GM23338 (cell line): ENCODE measurements at regions not wholly inside any gene's neighbourhood (a gene's known extent, or its start where the extent isn't known, plus 50 kb on each side); places are given as distances from the start of the nearest gene placed in this dataset.

ENCODE experiments used
- ATAC-seq: fragments of 200-7000 bp; cut with Tn5 transposase; 3 replicates; pipeline ENCODE4 v1.9.1; 2020
- DNase-seq: peaks from one replicate; pipeline ENCODE4 v3.0.0-alpha.2; 2015; ENCODE audit warnings: low spot score
- H2AFZ ChIP-seq: fragments of 200-600 bp; sonication (generic); 2 replicates; pipeline ENCODE4 v1.8.0; 2016; ENCODE audit warnings: antibody characterized with exemption, mild to moderate bottlenecking, moderate library complexity
- H3F3A ChIP-seq: fragments of 200-600 bp; sonication (generic); replicated peaks from 2 replicates; pipeline ENCODE4 v1.8.0; 2017; ENCODE audit warnings: antibody characterized with exemption, mixed run types, low read depth
- H3K27ac ChIP-seq: fragments of 200-600 bp; sonication (generic); 2 replicates; pipeline ENCODE4 v1.6.1; 2016; ENCODE audit warnings: low read depth
- H3K27me3 ChIP-seq: fragments of 200-600 bp; sonication (generic); 2 replicates; pipeline ENCODE4 v1.8.0; 2016; ENCODE audit warnings: mild to moderate bottlenecking, mixed run types, moderate library complexity; ENCODE audit not compliant: insufficient read depth
- H3K36me3 ChIP-seq: fragments of 200-600 bp; sonication (generic); 2 replicates; pipeline ENCODE4 v1.8.0; 2016; ENCODE audit warnings: mild to moderate bottlenecking; ENCODE audit not compliant: insufficient read depth
- H3K4me1 ChIP-seq: fragments of 200-600 bp; sonication (generic); 2 replicates; pipeline ENCODE4 v1.8.0; 2016; ENCODE audit warnings: mild to moderate bottlenecking, moderate library complexity; ENCODE audit not compliant: insufficient read depth
- H3K4me2 ChIP-seq: fragments of 200-600 bp; sonication (generic); 2 replicates; pipeline ENCODE4 v1.7.1; 2017; ENCODE audit warnings: mixed run types
- H3K4me3 ChIP-seq: fragments of 200-600 bp; sonication (generic); 2 replicates; pipeline ENCODE4 v1.6.1; 2016; ENCODE audit warnings: mixed run types
- H3K79me2 ChIP-seq: fragments of 200-600 bp; sonication (generic); replicated peaks from 2 replicates; pipeline ENCODE4 v1.8.0; 2017; ENCODE audit warnings: mild to moderate bottlenecking; ENCODE audit not compliant: insufficient read depth
- H3K9me2 ChIP-seq: fragments of 200-600 bp; sonication (generic); 2 replicates; pipeline ENCODE4 v1.8.0; 2017; ENCODE audit not compliant: insufficient read depth
- H4K20me1 ChIP-seq: fragments of 200-600 bp; sonication (generic); replicated peaks from 2 replicates; pipeline ENCODE4 v1.8.0; 2017; ENCODE audit warnings: mild to moderate bottlenecking; ENCODE audit not compliant: insufficient read depth
- H3K27ac Mint-ChIP-seq: 2 replicates; pipeline ENCODE4 v1.8.0; 2020; ENCODE audit warnings: inconsistent platforms, mild to moderate bottlenecking, moderate library complexity, mixed read lengths
- H3K27me3 Mint-ChIP-seq: 3 replicates; pipeline ENCODE4 v1.8.0; 2022; ENCODE audit warnings: low read depth, mild to moderate bottlenecking, moderate library complexity, mixed read lengths, inconsistent platforms; ENCODE audit not compliant: insufficient read depth, poor library complexity
- H3K36me3 Mint-ChIP-seq: 3 replicates; pipeline ENCODE4 v1.8.0; 2021; ENCODE audit warnings: low read depth, mild to moderate bottlenecking, inconsistent platforms, moderate library complexity, mixed read lengths
- H3K4me1 Mint-ChIP-seq: 3 replicates; pipeline ENCODE4 v1.8.0; 2020; ENCODE audit warnings: mild to moderate bottlenecking, inconsistent platforms, mixed read lengths
- H3K4me3 Mint-ChIP-seq: 3 replicates; pipeline ENCODE4 v1.8.0; 2021; ENCODE audit warnings: moderate library complexity, mild to moderate bottlenecking, inconsistent platforms, mixed read lengths
- H3K9me3 Mint-ChIP-seq: 3 replicates; pipeline ENCODE4 v1.8.0; 2020; ENCODE audit warnings: moderate library complexity, mild to moderate bottlenecking, inconsistent platforms, mixed read lengths
- CREB1 ChIP-seq: fragments of 250-450 bp; sonication (Bioruptor Pico); IDR thresholded peaks from 2 replicates; pipeline ENCODE4 v1.5.0; 2020; ENCODE audit warnings: low read depth, mild to moderate bottlenecking, moderate library complexity
- ETS1 ChIP-seq: IDR thresholded peaks from 2 replicates; pipeline ENCODE4 v1.6.1; 2016; ENCODE audit warnings: antibody characterized with exemption
- EZH2 ChIP-seq: fragments of 200-600 bp; sonication (generic); IDR thresholded peaks from one replicate; pipeline ENCODE4 v1.8.0; 2017; ENCODE audit warnings: antibody characterized with exemption, mild to moderate bottlenecking, low read depth; ENCODE audit not compliant: unreplicated experiment
- EZH2phosphoT487 ChIP-seq: fragments of 200-600 bp; sonication (generic); IDR thresholded peaks from one replicate; pipeline ENCODE4 v1.8.1; 2018; ENCODE audit warnings: antibody characterized with exemption; ENCODE audit not compliant: unreplicated experiment
- JUNB ChIP-seq: IDR thresholded peaks from one replicate; pipeline ENCODE4 v1.6.1; 2016; ENCODE audit warnings: antibody characterized with exemption; ENCODE audit not compliant: unreplicated experiment
- NANOG ChIP-seq: IDR thresholded peaks from 2 replicates; pipeline ENCODE4 v1.6.1; 2016; ENCODE audit warnings: antibody characterized with exemption, borderline replicate concordance
- POLR2AphosphoS5 ChIP-seq: IDR thresholded peaks from 2 replicates; pipeline ENCODE4 v1.6.1; 2016; ENCODE audit warnings: antibody characterized with exemption, low read depth
- REST ChIP-seq: IDR thresholded peaks from one replicate; pipeline ENCODE4 v1.6.1; 2018; ENCODE audit warnings: antibody characterized with exemption; ENCODE audit not compliant: unreplicated experiment
- STAT1 ChIP-seq: IDR thresholded peaks from one replicate; pipeline ENCODE4 v1.6.1; 2016; ENCODE audit warnings: antibody characterized with exemption; ENCODE audit not compliant: unreplicated experiment
- ZNF114 ChIP-seq: fragments of 250-450 bp; sonication (Bioruptor Pico); IDR thresholded peaks from 2 replicates; pipeline ENCODE4 v1.5.0; 2020; ENCODE audit warnings: mild to moderate bottlenecking, moderate library complexity
- ZNF331 ChIP-seq: fragments of 250-450 bp; sonication (Bioruptor Pico); IDR thresholded peaks from 2 replicates; pipeline ENCODE4 v1.5.0; 2020; ENCODE audit warnings: low read depth, mild to moderate bottlenecking, moderate library complexity

- TF ChIP-seq ZNF114 (CRISPR knock-in tag) (no peak), ZNF331 (no peak), ETS1 (no peak), NANOG (no peak), STAT1 (no peak), CREB1 (CRISPR knock-in tag) (no peak), EZH2phosphoT487 (no peak), REST (no peak), EZH2 (no peak)
These were observed 907.4 kb upstream of the AGA start (continued) for GRCh38 chr4:178349601-178350000.

- Mint-ChIP-seq H3K9me3 (peaks cover 5% of the 10 kb centered on the region; the same call in 2 of the 3 replicates), H3K27me3 (peaks cover 5% of the 10 kb centered on the region), H3K27ac (no peak overlapping the region), H3K4me1 (no peaks in the 10 kb centered on the region), H3K36me3 (peaks cover 4% of the 10 kb centered on the region; the same call in 2 of the 3 replicates), H3K4me3 (no peak overlapping the region)
- H3F3A ChIP-seq, result no peaks in the 10 kb centered on the region
- no peaks in the 10 kb centered on the region for H3K79me2 ChIP-seq
- H3K36me3 ChIP-seq, result no peaks in the 10 kb centered on the region
- H3K9me2 ChIP-seq, result no peaks in the 10 kb centered on the region
- H3K4me2 ChIP-seq, result no peak overlapping the region
- DNase-seq, result no peak
- ATAC-seq, result no peak
- H4K20me1 ChIP-seq, result no peaks in the 10 kb centered on the region
- H2AFZ ChIP-seq, result no peak overlapping the region
- H3K27me3 ChIP-seq, result no peaks in the 10 kb centered on the region
- no peak overlapping the region for H3K27ac ChIP-seq
- no peak overlapping the region for H3K4me3 ChIP-seq
- H3K4me1 ChIP-seq, result no peaks in the 10 kb centered on the region
- TF ChIP-seq ZNF114 (CRISPR knock-in tag), result no peak
- TF ChIP-seq EZH2phosphoT487, result no peak
- TF ChIP-seq EZH2, result no peak
- no peak for TF ChIP-seq JUNB
- TF ChIP-seq REST, result no peak
- no peak for TF ChIP-seq NANOG
- TF ChIP-seq POLR2AphosphoS5, result no peak
- no peak for TF ChIP-seq ZNF331
These were observed 908.9 kb upstream of the AGA start for GRCh38 chr4:178351185-178351584.
